T-cell (primary cell): ENCODE measurements at regions not wholly inside any gene's neighbourhood (a gene's known extent, or its start where the extent isn't known, plus 50 kb on each side); places are given as distances from the start of the nearest gene placed in this dataset.

Source experiments
- ATAC-seq, 4 experiments: fragments of 200-7000 bp in 3 of 4; fragments of 150-1000 bp in 1 of 4; cut with Tn5 transposase; replicated peaks in 1 of 4; 1 replicate in 3 of 4; 2 replicates in 1 of 4; pipeline ENCODE4 v1.10.0; 2021; ENCODE audit warnings: moderate library complexity in 3 of 4, mild to moderate bottlenecking in 2 of 4, moderate number of reproducible peaks in 1 of 4
- CTCF ChIA-PET, 2 donors: fragments of 300-600 bp; sonication (Branson Sonifier 250); formaldehyde crosslinking; loops; one replicate each; lab custom pipeline; 2022; ENCODE audit warnings: antibody characterized with exemption in 2 of 2; lab: Charles Lee
- POLR2A ChIA-PET, 2 donors: fragments of 300-600 bp; sonication (Branson Sonifier 250); formaldehyde crosslinking; loops; one replicate each; lab custom pipeline; 2022; ENCODE audit warnings: antibody characterized with exemption in 2 of 2; lab: Charles Lee
- DNase-seq, 35 experiments: peaks; one replicate each; pipeline versions ENCODE4 v3.0.0 to v3.0.0-alpha.2; 2013 to 2023
- H3K27ac ChIP-seq: one replicate; pipeline ENCODE4 v1.5.1; 2013; ENCODE audit warnings: low read length
- H3K27me3 ChIP-seq, 2 experiments: replicated peaks in 1 of 2; 1 replicate in 1 of 2; 2 replicates in 1 of 2; pipeline versions ENCODE4 v1.6.1 to v1.7.0; 2013; ENCODE audit warnings: low read length in 1 of 2, mixed read lengths in 1 of 2; ENCODE audit not compliant: control insufficient read depth in 2 of 2, insufficient read depth in 2 of 2; ENCODE audit errors: extremely low read depth in 1 of 2
- H3K36me3 ChIP-seq, 2 donors: 1 replicate in 1 of 2; 2 replicates in 1 of 2; pipeline versions ENCODE4 v1.6.1 to v1.7.0; 2013; ENCODE audit warnings: low read length in 1 of 2; ENCODE audit not compliant: control insufficient read depth in 2 of 2, insufficient read depth in 1 of 2; ENCODE audit errors: extremely low read depth in 1 of 2
- H3K4me1 ChIP-seq, 2 experiments: 1 replicate in 1 of 2; 2 replicates in 1 of 2; pipeline versions ENCODE4 v1.6.1 to v1.7.0; 2013; ENCODE audit warnings: low read length in 2 of 2, mixed read lengths in 1 of 2; ENCODE audit not compliant: insufficient read depth in 2 of 2, control insufficient read depth in 1 of 2; ENCODE audit errors: extremely low read depth in 1 of 2
- H3K4me3 ChIP-seq, 2 donors: 1 replicate in 1 of 2; 2 replicates in 1 of 2; pipeline versions ENCODE4 v1.5.1 to v1.7.0; 2013; ENCODE audit warnings: mild to moderate bottlenecking in 2 of 2, low read length in 1 of 2, moderate library complexity in 1 of 2; ENCODE audit not compliant: control insufficient read depth in 1 of 2; ENCODE audit errors: extremely low read depth in 1 of 2
- H3K9me3 ChIP-seq: 2 replicates; pipeline ENCODE4 v1.7.0; 2013
- H3K27ac Mint-ChIP-seq, 2 donors: one replicate each; pipeline ENCODE4 v1.8.0; 2020 to 2021; ENCODE audit warnings: mild to moderate bottlenecking in 2 of 2, mixed read lengths in 2 of 2
- H3K27me3 Mint-ChIP-seq, 2 donors: one replicate each; pipeline ENCODE4 v1.8.0; 2021 to 2022; ENCODE audit warnings: mixed read lengths in 2 of 2
- H3K36me3 Mint-ChIP-seq: one replicate; pipeline ENCODE4 v1.8.0; 2021; ENCODE audit warnings: mixed read lengths
- H3K4me1 Mint-ChIP-seq, 3 donors: one replicate each; pipeline ENCODE4 v1.8.0; 2020 to 2022; ENCODE audit warnings: mixed read lengths in 3 of 3, mild to moderate bottlenecking in 1 of 3
- H3K4me3 Mint-ChIP-seq, 3 donors: one replicate each; pipeline ENCODE4 v1.8.0; 2020 to 2022; ENCODE audit warnings: mild to moderate bottlenecking in 3 of 3, mixed read lengths in 3 of 3, moderate library complexity in 3 of 3
- H3K9me3 Mint-ChIP-seq, 3 donors: one replicate each; pipeline ENCODE4 v1.8.0; 2020 to 2022; ENCODE audit warnings: mixed read lengths in 3 of 3
- WGBS: methylation state at CpG from one replicate; pipeline ENCODE4 v1.1.5; 2013; ENCODE audit warnings: missing lambda C conversion rate; ENCODE audit not compliant: insufficient coverage; 5-methylcytosine and 5-hydroxymethylcytosine counted together

GRCh38 chr4:37763831-37764230 lies 62.7 kb upstream of the PGM2 start:
- CTCF ChIA-PET, result interaction anchor here in 1 of 2 donors (0.7 kb wide), 1 partner anchor 128 kb away, joined by 5 read pairs; no protein-coding TSS in a partner anchor
- H3K4me3 Mint-ChIP-seq, result no peak overlapping the region
- Histone ChIP-seq H3K27ac (no peak overlapping the region), H3K36me3 (no peaks in the 10 kb centered on the region), H3K27me3 (peaks cover 0 to 4% of the 10 kb centered on the region in 2 experiments), H3K4me3 (no peak overlapping the region), H3K9me3 (no peaks in the 10 kb centered on the region), H3K4me1 (peaks cover under 1 to 6% of the 10 kb centered on the region in 2 experiments)
- H3K4me1 Mint-ChIP-seq, result peaks cover 0 to 18% (median 5%) of the 10 kb centered on the region in 3 donors
- DNase-seq (no peak), ATAC-seq (no peak)
- H3K9me3 Mint-ChIP-seq, result no peaks in the 10 kb centered on the region
- peaks cover 0 to 1% of the 10 kb centered on the region in 2 donors for H3K27me3 Mint-ChIP-seq
- no peak overlapping the region for H3K27ac Mint-ChIP-seq
- POLR2A ChIA-PET, result no interaction called here
- H3K36me3 Mint-ChIP-seq, result no peaks in the 10 kb centered on the region
- no CpG with 5 or more reads among the region's 4 CpGs for WGBS

GRCh38 chr4:37762991-37763368 lies 63.5 kb upstream of the PGM2 start:
- peaks cover 6 to 9% of the 10 kb centered on the region in 2 experiments for H3K4me1 ChIP-seq
- no peak overlapping the region for H3K4me3 Mint-ChIP-seq
- ChIA-PET POLR2A (interaction anchor here in 1 of 2 donors (0.7 kb wide), 1 partner anchor 82 kb away, joined by 8 read pairs; no protein-coding TSS in a partner anchor), CTCF (interaction anchor here (0.7 kb wide), 2 partner anchors 129 to 892 kb away, joined by 3 to 5 read pairs; no protein-coding TSS in a partner anchor)
- peaks cover 0 to 1% of the 10 kb centered on the region in 2 donors for H3K27me3 Mint-ChIP-seq
- H3K4me1 Mint-ChIP-seq, result peaks cover 6 to 16% (median 11%) of the 10 kb centered on the region in 3 donors
- 78% methylated on average over 2 of the region's 4 CpGs for WGBS
- no peaks in the 10 kb centered on the region for H3K36me3 Mint-ChIP-seq
- no peak overlapping the region for H3K27ac Mint-ChIP-seq
- peaks cover 0 to 4% of the 10 kb centered on the region in 2 experiments for H3K27me3 ChIP-seq
- H3K4me3 ChIP-seq, result no peak overlapping the region
- no peaks in the 10 kb centered on the region for H3K9me3 ChIP-seq
- no peaks in the 10 kb centered on the region for H3K9me3 Mint-ChIP-seq
- no peak overlapping the region for H3K27ac ChIP-seq
- ATAC-seq (no peak), DNase-seq (no peak)
- H3K36me3 ChIP-seq, result no peaks in the 10 kb centered on the region

GRCh38 chr4:37762294-37762990 lies 64.0 kb upstream of the PGM2 start:
- H3K4me3 Mint-ChIP-seq, result no peak overlapping the region
- peaks cover 0 to 1% of the 10 kb centered on the region in 2 donors for H3K27me3 Mint-ChIP-seq
- ChIA-PET POLR2A (interaction anchor here (0.7 to 1.2 kb wide), 2 partner anchors 13 to 81 kb away, joined by 3 to 8 read pairs; no protein-coding TSS in a partner anchor), CTCF (interaction anchor here in 1 of 2 donors (0.7 kb wide), 1 partner anchor 892 kb away, joined by 3 read pairs; no protein-coding TSS in a partner anchor)
- Histone ChIP-seq H3K4me1 (peaks cover 1 to 12% of the 10 kb centered on the region in 2 experiments), H3K36me3 (no peaks in the 10 kb centered on the region), H3K9me3 (no peaks in the 10 kb centered on the region), H3K4me3 (no peak overlapping the region), H3K27me3 (peaks cover 0 to 4% of the 10 kb centered on the region in 2 experiments), H3K27ac (no peak overlapping the region)
- 75% methylated on average over 2 of the region's 3 CpGs for WGBS
- peak in 9 of 35 experiments; percentile 5 to 37 (median 9) for DNase-seq
- H3K4me1 Mint-ChIP-seq, result peaks cover 8 to 16% (median 12%) of the 10 kb centered on the region in 3 donors
- ATAC-seq, result no peak
- H3K36me3 Mint-ChIP-seq, result no peaks in the 10 kb centered on the region
- no peaks in the 10 kb centered on the region for H3K9me3 Mint-ChIP-seq
- H3K27ac Mint-ChIP-seq, result no peak overlapping the region

- WGBS, result 100% methylated on average over 2 of the region's 3 CpGs
- Histone ChIP-seq H3K9me3 (no peaks in the 10 kb centered on the region), H3K36me3 (no peaks in the 10 kb centered on the region), H3K4me3 (no peak overlapping the region), H3K27me3 (peaks cover 0 to 4% of the 10 kb centered on the region in 2 experiments), H3K27ac (no peak overlapping the region), H3K4me1 (peaks cover 0 to 14% of the 10 kb centered on the region in 2 experiments)
- H3K4me1 Mint-ChIP-seq, result peaks cover 8 to 10% (median 8%) of the 10 kb centered on the region in 3 donors
- ChIA-PET CTCF (no interaction called here), POLR2A (no interaction called here)
- no peaks in the 10 kb centered on the region for H3K9me3 Mint-ChIP-seq
- H3K27ac Mint-ChIP-seq, result no peak overlapping the region
- H3K4me3 Mint-ChIP-seq, result no peak overlapping the region
- H3K27me3 Mint-ChIP-seq, result peaks cover 0 to 1% of the 10 kb centered on the region in 2 donors
- no peak for ATAC-seq
- no peaks in the 10 kb centered on the region for H3K36me3 Mint-ChIP-seq
- no peak for DNase-seq
Observed at GRCh38 chr4:37760840-37761239, 65.6 kb upstream of the PGM2 start.

- Mint-ChIP-seq H3K9me3 (no peaks in the 10 kb centered on the region), H3K27ac (no peak overlapping the region), H3K27me3 (peaks cover 0 to 1% of the 10 kb centered on the region in 2 donors), H3K36me3 (no peaks in the 10 kb centered on the region), H3K4me3 (no peak overlapping the region), H3K4me1 (peaks cover 8 to 10% (median 8%) of the 10 kb centered on the region in 3 donors)
- Histone ChIP-seq H3K27me3 (peaks cover 0 to 4% of the 10 kb centered on the region in 2 experiments), H3K27ac (no peak overlapping the region), H3K4me3 (no peak overlapping the region), H3K9me3 (no peaks in the 10 kb centered on the region), H3K36me3 (no peaks in the 10 kb centered on the region), H3K4me1 (peaks cover 0 to 14% of the 10 kb centered on the region in 2 experiments)
- ATAC-seq (no peak), DNase-seq (no peak)
- no CpG with 5 or more reads among the region's 1 CpG for WGBS
- ChIA-PET CTCF (no interaction called here), POLR2A (no interaction called here)
Observed at GRCh38 chr4:37759833-37760232, 66.7 kb upstream of the PGM2 start.

- POLR2A ChIA-PET, result no interaction called here
- peak overlapping the region; percentile 39 to 76 for H3K27ac Mint-ChIP-seq
- H3K4me1 Mint-ChIP-seq, result peaks cover 16 to 19% (median 19%) of the 10 kb centered on the region in 3 donors
- DNase-seq (peak in 2 of 35 experiments; percentile 3 to 16), ATAC-seq (peak in 1 of 4 experiments; percentile 57)
- Histone ChIP-seq H3K9me3 (no peaks in the 10 kb centered on the region), H3K36me3 (no peaks in the 10 kb centered on the region), H3K27ac (no peak overlapping the region), H3K4me1 (peaks cover 5 to 24% of the 10 kb centered on the region in 2 experiments), H3K4me3 (no peak overlapping the region), H3K27me3 (peaks cover 0 to 4% of the 10 kb centered on the region in 2 experiments)
- CTCF ChIA-PET, result no interaction called here
- H3K9me3 Mint-ChIP-seq, result no peaks in the 10 kb centered on the region
- WGBS, result no CpG with 5 or more reads among the region's 1 CpG
- H3K36me3 Mint-ChIP-seq, result no peaks in the 10 kb centered on the region
- H3K27me3 Mint-ChIP-seq, result peaks cover 0 to 5% of the 10 kb centered on the region in 2 donors
- H3K4me3 Mint-ChIP-seq, result no peak overlapping the region
Observed at GRCh38 chr4:37758226-37758625, 68.3 kb upstream of the PGM2 start.
